HG02571 (cell line): ENCODE measurements at regions not wholly inside any gene's neighbourhood (a gene's known extent, or its start where the extent isn't known, plus 50 kb on each side); places are given as distances from the start of the nearest gene placed in this dataset.
"Not testable (repeated sequence)": the region's sequence is repeated elsewhere in the genome, so short reads cannot be mapped to it uniquely, and the experiment has no call there.

Experiments
- ATAC-seq: cut with Tn5 transposase; IDR thresholded peaks from one replicate; pipeline ENCODE4 v1.9.1; 2021; ENCODE audit warnings: mild to moderate bottlenecking, moderate library complexity; ENCODE audit not compliant: unreplicated experiment

DNA sequence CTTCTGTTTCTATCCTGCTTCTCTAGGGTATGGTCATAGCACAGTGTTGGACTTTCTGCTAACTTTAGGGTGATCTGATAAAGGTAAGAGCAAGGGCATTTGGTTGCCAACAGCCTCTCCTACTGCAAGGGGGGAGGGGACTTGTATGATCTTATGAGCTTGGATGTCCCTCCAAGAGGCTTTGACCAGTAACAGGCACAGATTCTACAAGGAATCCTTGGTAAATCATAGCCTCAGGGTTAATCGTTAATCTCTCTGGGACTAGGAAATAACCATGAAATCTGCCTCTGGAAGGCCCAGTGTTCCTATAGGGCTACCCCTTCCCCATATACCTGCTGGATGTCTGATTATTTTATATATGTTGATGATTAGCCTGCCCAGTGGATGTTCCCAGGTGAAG is 134.8 kb upstream of the TNFSF4 start:
- ATAC-seq, result no peak

DNA sequence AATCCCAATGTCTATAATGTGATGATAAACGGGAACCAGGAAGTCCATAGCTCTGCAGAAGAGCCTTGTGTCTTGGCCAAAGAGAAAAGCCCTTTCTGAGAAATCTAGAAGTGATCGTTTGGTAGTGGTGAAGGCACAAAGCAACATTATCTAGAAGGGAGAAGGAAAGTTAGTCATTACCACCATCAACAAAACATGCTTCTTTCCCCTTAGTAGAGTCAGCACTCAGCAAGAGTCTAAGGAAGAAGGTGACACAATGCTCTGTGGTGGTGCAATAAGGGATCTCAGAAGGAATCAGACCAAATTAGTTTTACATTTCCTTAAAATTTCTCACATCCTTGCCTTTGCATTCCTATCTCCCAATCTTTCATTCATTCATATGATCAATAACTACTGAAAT is 134.4 kb upstream of the PRDX6 start:
- no peak for ATAC-seq

GRCh38 chr1:173344034-173344743 is 132.9 kb upstream of the PRDX6 start:
- no peak for ATAC-seq

DNA sequence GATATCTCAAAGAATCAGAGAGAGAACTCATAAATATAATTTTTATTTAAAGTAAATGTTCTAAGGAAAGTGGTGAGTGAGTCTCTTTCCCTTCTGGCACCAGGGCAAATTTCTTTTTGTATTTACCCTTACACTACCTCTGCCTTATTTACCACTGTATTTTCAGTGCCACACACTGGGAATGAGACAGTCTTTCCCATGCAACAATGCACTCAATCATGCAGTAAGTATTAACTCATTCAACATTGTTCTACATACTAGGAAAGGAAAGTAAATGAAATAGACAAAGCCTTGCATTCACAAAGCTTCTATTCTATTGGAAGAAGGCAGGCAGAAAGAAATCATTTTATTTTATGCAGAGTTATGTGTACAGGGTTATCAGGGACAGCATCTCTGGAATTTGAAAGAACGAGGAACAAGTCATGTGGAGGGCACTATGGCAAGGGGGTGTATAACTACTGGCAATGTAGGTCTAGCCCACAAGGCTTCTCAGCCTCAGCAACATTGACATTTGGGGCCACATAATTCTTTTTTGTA is 129.8 kb upstream of the PRDX6 start:
- ATAC-seq, result no peak

DNA sequence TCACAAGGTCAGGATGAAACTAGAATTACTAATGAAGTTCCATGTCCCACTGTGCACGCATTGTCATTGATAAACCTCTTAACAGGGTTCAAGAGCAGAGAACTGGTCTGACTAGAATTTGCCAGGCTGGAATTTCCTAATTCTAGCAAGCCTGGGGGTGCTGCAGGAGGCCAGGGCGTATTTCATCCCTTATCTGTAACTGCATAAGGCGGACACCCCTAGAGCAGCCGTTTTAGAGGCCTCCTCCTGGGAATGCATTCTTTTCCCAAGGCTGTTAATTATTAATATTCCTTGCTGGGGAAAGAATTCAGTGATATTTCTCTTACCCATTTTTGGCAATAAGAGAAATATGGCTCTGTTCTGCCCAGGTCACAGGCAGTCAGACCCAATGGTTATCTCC is 124.5 kb upstream of the PRDX6 start:
- not testable (repeated sequence) for ATAC-seq

DNA sequence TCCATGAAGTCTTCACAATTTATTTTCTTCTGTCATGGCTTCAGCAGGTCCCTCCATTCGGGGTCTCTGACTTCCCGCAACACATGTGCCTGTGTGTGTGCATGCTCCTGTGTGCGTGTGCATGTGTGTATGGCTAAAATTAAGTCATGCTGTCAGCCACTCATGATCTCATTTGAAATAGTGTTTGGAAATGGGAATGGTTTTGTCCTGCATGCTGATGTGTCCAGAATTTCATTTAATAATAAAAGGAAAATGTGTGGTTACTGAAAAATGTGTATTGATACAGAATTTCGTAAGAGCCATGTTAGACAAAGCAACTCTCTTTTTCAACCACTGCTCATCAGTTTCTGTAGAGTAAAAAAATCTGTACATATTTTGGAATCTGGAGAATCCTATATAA is 123.8 kb upstream of the PRDX6 start:
- no peak for ATAC-seq

GRCh38 chr1:173354937-173355280 is 122.2 kb upstream of the PRDX6 start:
- ATAC-seq, result no peak

- no peak for ATAC-seq
These were observed 121.7 kb upstream of the PRDX6 start for GRCh38 chr1:173355281-173356031.

DNA sequence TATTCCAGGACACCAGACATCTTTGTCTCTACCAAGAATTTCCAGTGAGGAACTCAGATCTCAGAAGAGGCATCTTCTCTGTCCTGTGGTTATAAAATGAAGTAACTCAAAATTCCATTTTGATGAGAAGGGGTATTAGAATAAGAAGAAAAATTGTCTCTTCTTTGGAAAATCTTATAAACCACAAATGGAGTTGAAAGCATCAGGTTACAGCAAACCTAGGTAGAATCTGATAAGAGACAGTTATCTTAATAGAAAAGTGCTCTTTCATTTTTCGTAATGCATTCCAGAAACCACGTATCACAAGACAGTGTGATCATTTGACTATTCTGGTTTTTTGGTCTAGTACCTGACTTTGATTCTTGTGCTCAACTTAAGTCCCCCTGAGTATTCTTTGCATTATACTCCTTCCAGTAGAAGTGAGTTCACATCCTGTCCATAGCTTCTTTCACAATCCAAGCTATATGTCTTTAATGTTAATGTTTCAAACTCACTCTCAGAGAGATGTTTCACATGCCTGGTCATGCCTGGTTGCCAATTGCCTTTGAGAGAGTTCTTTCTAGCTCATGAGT is 120.9 kb upstream of the PRDX6 start:
- ATAC-seq, result no peak

- no peak for ATAC-seq
These were observed 116.6 kb upstream of the PRDX6 start for GRCh38 chr1:173360487-173361063.

GRCh38 chr1:173362543-173362942 is 114.6 kb upstream of the PRDX6 start:
- ATAC-seq, result no peak

DNA sequence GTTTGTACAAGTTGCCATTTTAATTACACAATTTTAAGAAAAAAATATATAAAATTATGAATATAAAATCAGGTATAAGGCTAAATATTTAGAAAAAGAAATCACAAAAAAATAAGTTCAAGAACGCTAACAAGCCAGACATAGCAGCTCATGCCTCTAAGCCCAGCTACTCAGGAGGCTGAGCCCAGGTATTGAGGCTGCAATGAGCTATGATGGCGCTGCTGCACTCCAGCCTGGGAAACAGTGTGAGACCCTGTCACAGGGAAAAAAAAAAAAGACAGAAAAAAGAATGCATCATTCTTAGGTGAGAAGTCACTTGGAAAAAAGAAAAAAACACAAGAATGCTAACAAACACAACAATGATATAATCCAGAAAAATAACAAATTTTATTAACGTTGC is 112.3 kb upstream of the PRDX6 start:
- ATAC-seq, result no peak

- ATAC-seq, result no peak
These were observed 111.8 kb upstream of the PRDX6 start for GRCh38 chr1:173365341-173365740.

DNA sequence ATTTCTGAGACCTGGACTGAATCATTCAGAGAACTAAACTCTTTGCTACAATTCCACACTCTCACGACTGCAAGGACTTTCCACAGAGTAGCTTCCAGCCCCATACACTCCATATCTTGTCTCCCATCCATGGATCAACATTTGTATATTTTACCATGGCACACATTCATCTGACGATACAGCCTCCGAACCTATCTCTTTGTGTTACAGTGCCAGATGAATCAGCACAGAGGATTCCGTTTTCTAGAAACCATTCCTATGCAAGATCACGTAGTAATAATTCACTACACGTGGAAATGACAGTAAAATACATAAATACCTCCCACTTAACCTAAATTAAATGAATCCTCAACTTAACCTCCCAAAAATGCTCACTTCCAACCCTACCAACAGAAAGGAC is 110.0 kb upstream of the PRDX6 start:
- ATAC-seq, result no peak

DNA sequence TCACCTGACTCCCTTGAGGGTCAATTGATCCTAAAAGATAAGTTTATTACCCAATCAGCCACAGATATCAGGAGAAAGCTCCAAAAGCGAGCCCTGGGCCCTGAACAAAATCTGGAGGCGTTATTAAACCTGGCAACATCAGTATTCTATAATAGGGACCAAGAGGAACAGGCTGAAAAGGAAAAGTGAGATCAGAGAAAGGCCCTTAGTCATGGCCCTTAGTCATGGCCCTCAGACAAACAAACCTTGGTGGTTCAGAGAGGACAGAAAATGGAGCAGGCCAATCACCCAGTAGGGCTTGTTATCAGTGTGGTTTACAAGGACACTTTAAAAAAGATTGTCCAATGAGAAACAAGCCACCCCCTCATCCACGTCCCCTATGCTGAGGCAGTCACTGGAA is 106.5 kb upstream of the PRDX6 start:
- ATAC-seq, result not testable (repeated sequence)

DNA sequence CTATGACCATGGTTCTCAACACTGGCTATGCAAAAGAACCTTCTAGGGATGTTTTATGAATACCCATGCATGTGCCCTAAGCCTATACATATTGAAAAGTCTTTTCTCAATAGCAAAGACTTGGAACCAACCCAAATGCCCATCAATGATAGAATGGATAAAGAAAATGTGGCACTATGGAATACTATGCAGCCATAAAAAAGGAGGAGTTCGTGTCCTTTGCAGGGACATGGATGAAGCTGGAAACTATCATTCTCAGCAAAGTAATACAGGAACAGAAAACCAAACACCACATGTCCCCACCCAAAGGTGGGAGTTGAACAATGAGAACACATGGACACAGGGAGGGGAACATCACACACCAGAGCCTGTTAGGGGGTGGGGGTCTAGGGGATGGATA is 101.1 kb upstream of the PRDX6 start:
- ATAC-seq, result not testable (repeated sequence)

DNA sequence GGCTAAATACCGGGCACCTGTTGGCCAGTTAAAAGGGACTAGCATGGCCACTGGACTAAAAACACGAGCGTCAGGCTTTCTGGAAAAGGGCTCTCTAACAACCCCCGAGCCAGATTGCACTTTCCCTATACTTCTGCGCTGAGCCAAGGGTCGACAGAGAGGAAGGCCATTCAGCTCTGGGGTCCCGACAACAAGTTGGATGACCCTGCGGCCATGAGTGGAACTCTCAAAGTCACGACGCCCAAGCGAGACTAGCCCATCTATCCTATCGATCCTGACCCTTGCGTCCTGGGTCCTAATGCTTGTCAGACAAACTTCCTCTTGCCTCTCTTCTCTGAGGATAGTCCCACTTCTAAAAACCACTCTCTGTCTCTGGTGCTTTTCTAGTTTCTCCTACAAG is 99.9 kb upstream of the PRDX6 start:
- ATAC-seq, result no peak

DNA sequence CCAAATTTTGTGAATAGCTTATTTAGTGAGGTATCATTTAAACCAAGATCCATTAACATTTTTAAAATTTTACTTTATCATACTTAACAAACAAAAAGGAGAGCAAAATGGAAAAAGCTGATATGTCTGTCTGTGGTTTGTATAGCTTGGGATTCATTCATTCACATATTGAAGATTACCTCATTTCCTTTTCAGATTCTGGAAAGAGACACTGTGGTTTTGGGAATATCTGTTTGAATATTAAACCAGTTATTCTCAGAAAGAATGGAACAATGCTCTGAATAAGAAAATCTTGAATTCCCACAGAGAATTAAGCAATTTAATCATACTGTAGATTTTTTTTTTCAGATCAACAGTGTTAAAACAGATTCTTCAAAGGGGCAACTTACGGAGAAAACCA is 93.8 kb upstream of the PRDX6 start:
- ATAC-seq, result no peak

GRCh38 chr1:173388352-173388751 is 88.8 kb upstream of the PRDX6 start:
- ATAC-seq, result no peak

DNA sequence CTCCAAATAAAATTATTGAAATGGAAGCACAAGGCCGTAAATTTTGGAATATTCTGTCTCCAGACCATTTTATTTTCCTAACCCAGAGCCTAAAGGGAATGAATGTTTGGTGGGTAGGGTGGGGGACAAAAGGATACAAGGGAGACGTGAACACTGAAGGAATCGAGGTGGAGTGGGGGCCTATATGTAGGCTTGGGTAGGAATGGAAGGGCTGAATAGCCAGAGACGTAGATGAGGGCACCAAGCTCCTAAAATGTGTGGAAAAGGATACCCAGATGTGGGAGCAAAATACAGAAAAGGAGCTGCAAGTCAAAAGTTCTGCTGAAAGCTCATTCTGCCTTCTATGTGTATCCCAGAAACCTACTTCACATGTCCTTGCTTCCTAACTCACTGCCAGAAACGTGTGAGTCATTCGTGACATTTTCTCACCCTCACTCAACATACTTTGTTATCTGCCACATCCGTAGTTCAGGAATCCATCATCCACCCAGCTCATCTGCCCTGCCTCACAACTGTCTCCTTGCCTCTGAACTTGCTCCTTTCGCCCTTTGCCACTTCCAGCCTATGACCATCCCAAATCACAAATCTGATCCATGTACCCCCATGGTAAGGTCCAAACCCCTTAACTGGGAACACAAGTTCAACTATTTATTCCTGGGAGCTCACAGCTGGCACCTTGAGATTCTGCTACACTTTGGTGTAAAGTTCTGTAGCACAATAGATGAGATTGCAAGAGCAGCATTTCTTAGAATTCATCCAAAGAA is 84.1 kb upstream of the PRDX6 start:
- ATAC-seq, result no peak

- ATAC-seq, result no peak
These were observed 83.5 kb upstream of the PRDX6 start for GRCh38 chr1:173393659-173394000.
